Panc1 (cell line): ENCODE measurements at regions not wholly inside any gene's neighbourhood (a gene's known extent, or its start where the extent isn't known, plus 50 kb on each side); places are given as distances from the start of the nearest gene placed in this dataset.

Experiments
- POLR2AphosphoS5 ChIP-seq: IDR thresholded peaks from 2 replicates; pipeline ENCODE4 v1.6.1; 2012; ENCODE audit warnings: mild to moderate bottlenecking, low read depth, low read length, moderate library complexity
- TF ChIP-seq, protein P1 (sequence below): fragments of 450-650 bp; IDR thresholded peaks from 2 replicates; pipeline ENCODE4 v1.5.1; 2017; ENCODE audit warnings: mild to moderate bottlenecking
- TF ChIP-seq, protein P2 (sequence below), 2 experiments: IDR thresholded peaks; 2 replicates each; pipeline ENCODE4 v1.6.1; 2011 to 2012; ENCODE audit warnings: low read depth in 2 of 2, control low read depth in 1 of 2, low read length in 1 of 2, mild to moderate bottlenecking in 1 of 2, moderate library complexity in 1 of 2; ENCODE audit not compliant: insufficient read depth in 1 of 2

GRCh38 chr17:33523577-33523981 is 230.5 kb upstream of the ASIC2 start:
- TF ChIP-seq, protein P1, sequence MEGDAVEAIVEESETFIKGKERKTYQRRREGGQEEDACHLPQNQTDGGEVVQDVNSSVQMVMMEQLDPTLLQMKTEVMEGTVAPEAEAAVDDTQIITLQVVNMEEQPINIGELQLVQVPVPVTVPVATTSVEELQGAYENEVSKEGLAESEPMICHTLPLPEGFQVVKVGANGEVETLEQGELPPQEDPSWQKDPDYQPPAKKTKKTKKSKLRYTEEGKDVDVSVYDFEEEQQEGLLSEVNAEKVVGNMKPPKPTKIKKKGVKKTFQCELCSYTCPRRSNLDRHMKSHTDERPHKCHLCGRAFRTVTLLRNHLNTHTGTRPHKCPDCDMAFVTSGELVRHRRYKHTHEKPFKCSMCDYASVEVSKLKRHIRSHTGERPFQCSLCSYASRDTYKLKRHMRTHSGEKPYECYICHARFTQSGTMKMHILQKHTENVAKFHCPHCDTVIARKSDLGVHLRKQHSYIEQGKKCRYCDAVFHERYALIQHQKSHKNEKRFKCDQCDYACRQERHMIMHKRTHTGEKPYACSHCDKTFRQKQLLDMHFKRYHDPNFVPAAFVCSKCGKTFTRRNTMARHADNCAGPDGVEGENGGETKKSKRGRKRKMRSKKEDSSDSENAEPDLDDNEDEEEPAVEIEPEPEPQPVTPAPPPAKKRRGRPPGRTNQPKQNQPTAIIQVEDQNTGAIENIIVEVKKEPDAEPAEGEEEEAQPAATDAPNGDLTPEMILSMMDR: no peak
- no peak for TF ChIP-seq POLR2AphosphoS5
- TF ChIP-seq, protein P2, sequence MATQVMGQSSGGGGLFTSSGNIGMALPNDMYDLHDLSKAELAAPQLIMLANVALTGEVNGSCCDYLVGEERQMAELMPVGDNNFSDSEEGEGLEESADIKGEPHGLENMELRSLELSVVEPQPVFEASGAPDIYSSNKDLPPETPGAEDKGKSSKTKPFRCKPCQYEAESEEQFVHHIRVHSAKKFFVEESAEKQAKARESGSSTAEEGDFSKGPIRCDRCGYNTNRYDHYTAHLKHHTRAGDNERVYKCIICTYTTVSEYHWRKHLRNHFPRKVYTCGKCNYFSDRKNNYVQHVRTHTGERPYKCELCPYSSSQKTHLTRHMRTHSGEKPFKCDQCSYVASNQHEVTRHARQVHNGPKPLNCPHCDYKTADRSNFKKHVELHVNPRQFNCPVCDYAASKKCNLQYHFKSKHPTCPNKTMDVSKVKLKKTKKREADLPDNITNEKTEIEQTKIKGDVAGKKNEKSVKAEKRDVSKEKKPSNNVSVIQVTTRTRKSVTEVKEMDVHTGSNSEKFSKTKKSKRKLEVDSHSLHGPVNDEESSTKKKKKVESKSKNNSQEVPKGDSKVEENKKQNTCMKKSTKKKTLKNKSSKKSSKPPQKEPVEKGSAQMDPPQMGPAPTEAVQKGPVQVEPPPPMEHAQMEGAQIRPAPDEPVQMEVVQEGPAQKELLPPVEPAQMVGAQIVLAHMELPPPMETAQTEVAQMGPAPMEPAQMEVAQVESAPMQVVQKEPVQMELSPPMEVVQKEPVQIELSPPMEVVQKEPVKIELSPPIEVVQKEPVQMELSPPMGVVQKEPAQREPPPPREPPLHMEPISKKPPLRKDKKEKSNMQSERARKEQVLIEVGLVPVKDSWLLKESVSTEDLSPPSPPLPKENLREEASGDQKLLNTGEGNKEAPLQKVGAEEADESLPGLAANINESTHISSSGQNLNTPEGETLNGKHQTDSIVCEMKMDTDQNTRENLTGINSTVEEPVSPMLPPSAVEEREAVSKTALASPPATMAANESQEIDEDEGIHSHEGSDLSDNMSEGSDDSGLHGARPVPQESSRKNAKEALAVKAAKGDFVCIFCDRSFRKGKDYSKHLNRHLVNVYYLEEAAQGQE (IDR thresholded peaks at IDR 0.05; ENCODE audit: insufficient read depth in 1 of 2, low read depth in 2 of 2, low read length in 1 of 2): no peak
